ENCODE measurements at regions not wholly inside any gene's neighbourhood (a gene's known extent, or its start where the extent isn't known, plus 50 kb on each side); places are given as distances from the start of the nearest gene placed in this dataset.

DNA sequence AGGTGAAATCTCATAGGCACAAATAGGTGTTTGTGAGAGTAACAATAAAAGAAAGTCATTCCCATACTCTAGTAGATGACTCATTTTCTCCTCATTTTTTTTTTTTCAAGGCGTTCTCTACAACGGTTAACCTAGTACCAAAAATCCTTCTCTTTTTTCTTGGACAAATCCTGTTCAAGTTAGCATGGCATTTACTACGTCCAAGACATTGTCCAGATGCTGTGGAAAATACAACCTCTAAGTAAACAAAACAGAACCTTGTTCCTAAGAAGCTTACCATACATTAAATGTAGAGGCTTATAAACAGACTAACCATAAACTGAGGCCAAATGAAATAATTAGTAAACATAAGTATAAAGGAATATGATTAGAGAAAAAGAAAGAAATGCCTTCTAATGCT, 76.2 kb upstream of the RGS4 start:
- H3K4me3 ChIP-seq (replicated peaks in 1 of 2; ENCODE audit: low read depth in 2 of 2, low read length in 2 of 2): no peak overlapping the region
- DNase-seq (ENCODE audit: low read depth in 2 of 2): no peak
- TF ChIP-seq, protein P1, sequence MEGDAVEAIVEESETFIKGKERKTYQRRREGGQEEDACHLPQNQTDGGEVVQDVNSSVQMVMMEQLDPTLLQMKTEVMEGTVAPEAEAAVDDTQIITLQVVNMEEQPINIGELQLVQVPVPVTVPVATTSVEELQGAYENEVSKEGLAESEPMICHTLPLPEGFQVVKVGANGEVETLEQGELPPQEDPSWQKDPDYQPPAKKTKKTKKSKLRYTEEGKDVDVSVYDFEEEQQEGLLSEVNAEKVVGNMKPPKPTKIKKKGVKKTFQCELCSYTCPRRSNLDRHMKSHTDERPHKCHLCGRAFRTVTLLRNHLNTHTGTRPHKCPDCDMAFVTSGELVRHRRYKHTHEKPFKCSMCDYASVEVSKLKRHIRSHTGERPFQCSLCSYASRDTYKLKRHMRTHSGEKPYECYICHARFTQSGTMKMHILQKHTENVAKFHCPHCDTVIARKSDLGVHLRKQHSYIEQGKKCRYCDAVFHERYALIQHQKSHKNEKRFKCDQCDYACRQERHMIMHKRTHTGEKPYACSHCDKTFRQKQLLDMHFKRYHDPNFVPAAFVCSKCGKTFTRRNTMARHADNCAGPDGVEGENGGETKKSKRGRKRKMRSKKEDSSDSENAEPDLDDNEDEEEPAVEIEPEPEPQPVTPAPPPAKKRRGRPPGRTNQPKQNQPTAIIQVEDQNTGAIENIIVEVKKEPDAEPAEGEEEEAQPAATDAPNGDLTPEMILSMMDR (IDR thresholded peaks at IDR 0.05; ENCODE audit: low read depth, low read length): no peak

DNA sequence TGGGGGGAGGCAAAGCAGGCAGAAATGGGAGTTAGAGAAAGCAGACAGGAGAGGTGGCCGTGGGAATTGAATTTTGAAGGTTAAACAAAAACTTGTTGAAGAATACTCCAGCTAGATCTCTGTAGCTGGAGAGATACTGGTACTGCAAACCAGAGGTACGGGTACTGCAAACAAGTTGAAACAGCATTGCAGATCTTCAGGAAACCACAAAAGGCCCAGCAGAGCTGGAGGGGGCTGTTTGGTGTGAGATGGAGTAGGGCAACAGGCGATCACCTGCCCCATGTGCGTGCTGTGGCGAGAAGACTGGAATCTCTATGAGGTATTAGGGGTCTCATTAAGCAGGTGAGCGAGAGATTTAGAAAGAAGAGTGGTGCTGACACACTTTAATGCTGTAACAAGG, 77.7 kb upstream of the RGS4 start:
- H3K4me3 ChIP-seq (replicated peaks in 1 of 2; ENCODE audit: low read depth in 2 of 2, low read length in 2 of 2): no peak overlapping the region
- DNase-seq (ENCODE audit: low read depth in 2 of 2): no peak
- TF ChIP-seq, protein P1 (IDR thresholded peaks at IDR 0.05; ENCODE audit: low read depth, low read length): no peak

DNA sequence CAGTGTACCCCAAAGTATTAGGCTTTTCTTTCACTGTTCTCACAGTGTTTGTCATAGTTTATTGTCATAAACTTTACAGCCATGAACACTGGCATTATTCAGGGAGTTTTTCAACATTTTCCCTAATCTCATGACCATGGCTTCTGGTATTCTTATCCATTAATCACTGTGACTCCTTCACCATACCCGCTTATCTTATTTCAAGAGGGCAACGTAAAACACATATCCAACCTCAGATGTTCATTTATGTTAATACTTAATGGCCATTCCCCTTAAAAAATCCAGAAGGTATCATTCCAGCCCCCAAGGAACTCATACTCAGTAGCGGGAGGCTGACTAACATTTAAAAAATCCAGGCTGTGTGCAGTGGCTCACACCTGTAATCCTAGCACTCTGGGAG, 78.5 kb upstream of the RGS4 start:
- no peak overlapping the region for H3K4me3 ChIP-seq (replicated peaks in 1 of 2; ENCODE audit: low read depth in 2 of 2, low read length in 2 of 2)
- no peak for DNase-seq (ENCODE audit: low read depth in 2 of 2)
- TF ChIP-seq, protein P1 (IDR thresholded peaks at IDR 0.05; ENCODE audit: low read depth, low read length): no peak

DNA sequence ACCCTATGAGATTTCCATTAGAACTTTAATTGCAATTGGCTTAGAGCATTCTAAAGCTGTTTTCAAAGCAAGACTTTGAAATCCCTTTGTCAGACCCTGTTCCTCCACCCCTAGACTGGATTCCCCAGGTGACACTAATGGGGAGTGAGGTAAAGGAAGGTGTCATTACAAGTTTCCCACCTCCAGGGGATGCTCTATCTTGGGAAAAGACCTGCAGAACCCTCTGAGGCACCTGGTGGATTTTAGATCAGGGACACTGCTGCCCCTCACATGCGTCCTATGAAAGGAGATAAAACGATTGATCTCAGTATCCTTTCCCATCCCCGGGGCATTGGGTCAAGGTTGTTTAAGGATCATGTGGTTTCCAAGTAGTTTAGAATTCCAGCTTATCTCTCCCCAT, 80.3 kb upstream of the RGS4 start:
- TF ChIP-seq, protein P1 (IDR thresholded peaks at IDR 0.05; ENCODE audit: low read depth, low read length): no peak
- no peak overlapping the region for H3K4me3 ChIP-seq (replicated peaks in 1 of 2; ENCODE audit: low read depth in 2 of 2, low read length in 2 of 2)
- no peak for DNase-seq (ENCODE audit: low read depth in 2 of 2)

DNA sequence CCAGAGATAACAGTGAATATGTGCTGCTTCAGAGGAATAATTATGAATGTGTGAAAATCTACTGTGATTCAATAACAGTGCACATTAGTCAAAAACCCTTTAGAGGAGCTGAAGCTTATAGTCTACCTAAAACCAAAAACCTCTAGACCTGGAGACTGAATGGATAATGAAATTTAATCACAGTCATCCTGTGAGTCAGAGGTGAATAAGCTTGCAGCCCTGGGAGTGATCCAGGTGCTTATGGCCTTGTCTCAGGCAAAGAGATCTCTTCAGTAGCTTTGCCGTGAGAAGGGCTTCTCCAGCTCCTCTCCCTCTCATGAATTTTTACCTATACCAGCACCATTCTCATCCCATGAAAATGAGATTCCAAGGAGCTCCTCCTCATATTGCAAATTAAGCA, 81.3 kb upstream of the RGS4 start:
- TF ChIP-seq, protein P1 (IDR thresholded peaks at IDR 0.05; ENCODE audit: low read depth, low read length): no peak
- no peak overlapping the region for H3K4me3 ChIP-seq (replicated peaks in 1 of 2; ENCODE audit: low read depth in 2 of 2, low read length in 2 of 2)
- peak in 1 of 2 donors; percentile 82 for DNase-seq (ENCODE audit: low read depth in 2 of 2)

DNA sequence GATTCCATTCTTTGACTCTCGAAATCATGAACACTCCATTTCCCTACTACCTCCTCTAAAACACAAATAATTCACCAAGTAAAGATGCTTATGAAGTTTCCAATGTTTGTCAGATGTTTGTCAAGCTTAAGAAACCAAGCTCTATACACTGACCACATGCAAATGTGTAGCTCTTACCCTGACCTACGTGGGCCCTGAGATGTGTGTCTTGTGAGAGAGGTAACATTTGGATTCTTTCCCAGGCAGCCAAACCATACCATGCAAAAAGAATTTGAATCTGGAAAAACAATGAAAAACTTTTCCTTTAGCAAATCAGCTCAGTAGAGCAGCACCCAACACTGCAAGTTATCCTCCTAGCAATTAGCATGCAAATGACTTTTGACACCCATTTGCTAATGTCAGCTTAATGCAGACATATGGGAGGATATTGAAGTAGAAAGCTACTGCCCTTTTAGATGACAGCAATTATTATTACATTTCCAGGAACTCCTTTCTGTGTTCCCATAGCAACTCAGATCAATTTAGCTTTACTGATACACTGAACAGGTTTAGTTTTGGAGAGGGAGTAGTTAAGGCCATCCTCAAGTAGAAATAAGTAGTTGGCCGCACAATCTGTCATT, 83.2 kb upstream of the RGS4 start:
- DNase-seq (ENCODE audit: low read depth in 2 of 2): peak in 1 of 2 donors; percentile 34
- no peak overlapping the region for H3K4me3 ChIP-seq (replicated peaks in 1 of 2; ENCODE audit: low read depth in 2 of 2, low read length in 2 of 2)
- TF ChIP-seq, protein P1 (IDR thresholded peaks at IDR 0.05; ENCODE audit: low read depth, low read length): no peak

DNA sequence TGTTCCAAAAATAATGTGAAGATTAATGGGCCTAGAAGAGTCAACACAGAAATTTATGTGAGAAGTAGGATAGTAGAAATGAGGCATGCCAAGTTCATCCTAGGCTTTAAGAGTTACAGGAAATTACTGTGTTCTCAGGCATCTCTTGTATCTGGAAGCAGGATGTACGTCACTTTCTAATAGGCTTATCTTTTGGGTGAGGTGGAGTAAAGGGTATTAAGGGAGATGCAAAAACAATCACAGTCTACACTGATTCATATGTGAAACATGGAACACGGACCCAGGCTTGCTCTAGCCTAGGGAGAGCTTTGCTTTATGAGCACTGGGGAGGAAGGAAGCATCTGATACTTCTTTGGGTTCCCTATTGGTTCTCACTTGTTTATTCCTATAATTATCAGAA, 84.5 kb upstream of the RGS4 start:
- DNase-seq (ENCODE audit: low read depth in 2 of 2): peak; percentile 92 to 95
- TF ChIP-seq, protein P1 (IDR thresholded peaks at IDR 0.05; ENCODE audit: low read depth, low read length): no peak
- no peak overlapping the region for H3K4me3 ChIP-seq (replicated peaks in 1 of 2; ENCODE audit: low read depth in 2 of 2, low read length in 2 of 2)

Measured in cardiac fibroblast (primary cell).